Right atrium auricular region (tissue), 2 donors: ENCODE measurements at regions not wholly inside any gene's neighbourhood (a gene's known extent, or its start where the extent isn't known, plus 50 kb on each side); places are given as distances from the start of the nearest gene placed in this dataset.

Source experiments
- DNase-seq: peaks from one replicate; pipeline ENCODE4 v3.0.0-alpha.2; 2019; ENCODE audit warnings: low spot score
- H3K27ac ChIP-seq, 2 donors: fragments of 200-600 bp; sonication (generic); 1 replicate in 1 of 2; 2 replicates in 1 of 2; pipeline ENCODE4 v1.5.1; 2016 to 2019
- H3K27me3 ChIP-seq, 2 donors: fragments of 200-600 bp; sonication (generic); one replicate each; pipeline versions ENCODE4 v1.5.1 to v1.6.0; 2017 to 2019
- H3K36me3 ChIP-seq: fragments of 200-600 bp; sonication (generic); one replicate; pipeline ENCODE4 v1.5.1; 2016
- H3K4me1 ChIP-seq, 2 donors: fragments of 200-600 bp; sonication (generic); one replicate each; pipeline versions ENCODE4 v1.5.1 to v1.6.0; 2017 to 2019
- H3K4me3 ChIP-seq, 2 donors: fragments of 200-600 bp; sonication (generic); 1 replicate in 1 of 2; 2 replicates in 1 of 2; pipeline ENCODE4 v1.5.1; 2017 to 2019; ENCODE audit warnings: mild to moderate bottlenecking in 1 of 2, moderate library complexity in 1 of 2
- H3K9me3 ChIP-seq, 2 donors: fragments of 200-600 bp; sonication (generic); one replicate each; pipeline ENCODE4 v1.5.1; 2019
- TF ChIP-seq, protein P1 (sequence below), 2 donors: fragments of 200-600 bp; sonication (generic); IDR thresholded peaks; one replicate each; pipeline ENCODE4 v1.5.1; 2019; ENCODE audit warnings: antibody characterized with exemption in 2 of 2

DNA sequence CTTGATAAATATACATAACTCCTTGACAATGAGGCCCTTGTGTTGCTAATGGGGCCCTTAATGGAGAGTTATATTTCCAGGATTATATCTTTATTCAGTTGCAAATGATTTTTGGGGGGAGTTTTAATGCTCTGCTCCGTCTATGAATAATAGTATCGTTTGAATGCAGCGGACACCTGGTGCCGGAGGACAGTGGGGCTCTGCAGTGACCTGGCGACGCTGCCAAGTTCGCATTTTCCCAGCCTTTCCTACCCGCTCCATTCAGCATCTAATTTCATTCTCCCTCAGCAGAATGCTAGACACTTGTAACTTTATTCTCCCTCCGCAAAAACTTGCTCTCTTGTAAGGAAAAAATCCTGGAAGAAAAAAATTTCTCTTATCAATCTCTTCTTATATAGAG lies 257.6 kb upstream of the SALL3 start:
- Histone ChIP-seq H3K27me3 (no peaks in the 10 kb centered on the region), H3K27ac (no peak overlapping the region)
- no peak for DNase-seq

DNA sequence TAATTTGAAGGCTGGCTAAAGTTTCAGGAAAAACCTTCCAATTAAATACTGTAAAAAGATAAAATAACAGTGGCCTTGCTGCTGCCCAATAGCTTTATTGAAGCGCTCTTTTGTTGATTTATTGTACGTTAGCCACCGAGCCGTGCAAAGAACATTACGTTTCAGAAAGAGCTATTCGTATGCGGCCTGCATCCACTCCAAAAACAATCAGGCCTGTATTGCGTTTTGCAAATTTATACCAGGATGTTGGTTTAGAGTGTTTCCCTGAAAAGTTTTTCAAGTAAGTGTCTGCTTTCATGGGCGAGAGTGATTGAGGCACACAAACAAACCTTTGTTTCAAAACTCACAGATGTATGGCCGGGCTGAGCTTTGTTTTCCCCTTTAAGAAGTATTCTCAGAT lies 257.2 kb upstream of the SALL3 start:
- H3K36me3 ChIP-seq, result no peaks in the 10 kb centered on the region
- no peak overlapping the region for H3K27ac ChIP-seq
- no peaks in the 10 kb centered on the region for H3K4me1 ChIP-seq
- no peaks in the 10 kb centered on the region for H3K9me3 ChIP-seq
- H3K4me3 ChIP-seq, result no peak overlapping the region
- TF ChIP-seq, protein P1, sequence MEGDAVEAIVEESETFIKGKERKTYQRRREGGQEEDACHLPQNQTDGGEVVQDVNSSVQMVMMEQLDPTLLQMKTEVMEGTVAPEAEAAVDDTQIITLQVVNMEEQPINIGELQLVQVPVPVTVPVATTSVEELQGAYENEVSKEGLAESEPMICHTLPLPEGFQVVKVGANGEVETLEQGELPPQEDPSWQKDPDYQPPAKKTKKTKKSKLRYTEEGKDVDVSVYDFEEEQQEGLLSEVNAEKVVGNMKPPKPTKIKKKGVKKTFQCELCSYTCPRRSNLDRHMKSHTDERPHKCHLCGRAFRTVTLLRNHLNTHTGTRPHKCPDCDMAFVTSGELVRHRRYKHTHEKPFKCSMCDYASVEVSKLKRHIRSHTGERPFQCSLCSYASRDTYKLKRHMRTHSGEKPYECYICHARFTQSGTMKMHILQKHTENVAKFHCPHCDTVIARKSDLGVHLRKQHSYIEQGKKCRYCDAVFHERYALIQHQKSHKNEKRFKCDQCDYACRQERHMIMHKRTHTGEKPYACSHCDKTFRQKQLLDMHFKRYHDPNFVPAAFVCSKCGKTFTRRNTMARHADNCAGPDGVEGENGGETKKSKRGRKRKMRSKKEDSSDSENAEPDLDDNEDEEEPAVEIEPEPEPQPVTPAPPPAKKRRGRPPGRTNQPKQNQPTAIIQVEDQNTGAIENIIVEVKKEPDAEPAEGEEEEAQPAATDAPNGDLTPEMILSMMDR (IDR thresholded peaks at IDR 0.05), result no peak
- no peak for DNase-seq
- no peaks in the 10 kb centered on the region for H3K27me3 ChIP-seq

More for the DNA sequence above, 257.6 kb upstream of the SALL3 start:
- Histone ChIP-seq H3K36me3 (no peaks in the 10 kb centered on the region), H3K9me3 (no peaks in the 10 kb centered on the region), H3K4me3 (no peak overlapping the region), H3K4me1 (no peaks in the 10 kb centered on the region)
- TF ChIP-seq, protein P1 (IDR thresholded peaks at IDR 0.05), result no peak

DNA sequence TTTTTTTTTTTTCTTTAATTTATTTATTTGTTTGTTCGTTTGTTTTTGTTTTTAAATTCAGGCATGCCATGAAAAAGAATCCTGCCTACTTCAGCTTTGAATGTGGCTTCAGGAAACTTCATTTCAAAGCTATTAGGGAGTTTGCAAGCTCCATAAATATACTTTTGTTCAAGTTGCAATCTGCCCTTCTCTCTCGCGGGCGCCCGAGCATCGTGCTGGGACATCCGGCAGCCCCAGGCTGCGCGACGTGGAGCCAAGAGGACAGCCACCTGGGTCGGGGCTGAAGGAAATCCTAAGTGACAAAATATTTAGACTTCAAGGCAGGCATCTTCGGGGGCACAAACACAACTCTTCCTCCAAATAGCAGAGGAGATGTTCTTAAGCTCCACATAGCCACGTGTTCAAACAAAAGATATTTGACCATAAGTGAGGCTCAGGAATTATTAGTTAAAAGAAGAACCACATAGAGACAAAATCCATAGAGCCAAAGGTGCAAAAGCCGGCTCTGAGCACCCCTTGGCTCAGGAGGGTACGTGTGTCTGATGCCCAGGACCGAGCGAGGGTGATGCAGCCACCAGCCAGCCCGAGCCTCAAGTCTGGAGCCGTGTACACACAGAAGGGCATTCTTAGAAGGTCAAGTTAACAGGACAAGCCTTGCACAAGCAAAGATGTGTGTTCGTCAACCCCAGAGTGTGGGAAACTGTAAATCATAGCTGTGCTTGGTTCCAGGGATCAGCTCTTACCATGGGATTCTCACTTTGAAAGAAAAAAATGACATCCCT lies 256.5 kb upstream of the SALL3 start:
- no peak overlapping the region for H3K27ac ChIP-seq
- H3K4me1 ChIP-seq, result no peaks in the 10 kb centered on the region
- H3K36me3 ChIP-seq, result no peaks in the 10 kb centered on the region
- no peaks in the 10 kb centered on the region for H3K9me3 ChIP-seq
- H3K4me3 ChIP-seq, result no peak overlapping the region
- TF ChIP-seq, protein P1 (IDR thresholded peaks at IDR 0.05), result no peak
- no peaks in the 10 kb centered on the region for H3K27me3 ChIP-seq
- DNase-seq, result no peak

DNA sequence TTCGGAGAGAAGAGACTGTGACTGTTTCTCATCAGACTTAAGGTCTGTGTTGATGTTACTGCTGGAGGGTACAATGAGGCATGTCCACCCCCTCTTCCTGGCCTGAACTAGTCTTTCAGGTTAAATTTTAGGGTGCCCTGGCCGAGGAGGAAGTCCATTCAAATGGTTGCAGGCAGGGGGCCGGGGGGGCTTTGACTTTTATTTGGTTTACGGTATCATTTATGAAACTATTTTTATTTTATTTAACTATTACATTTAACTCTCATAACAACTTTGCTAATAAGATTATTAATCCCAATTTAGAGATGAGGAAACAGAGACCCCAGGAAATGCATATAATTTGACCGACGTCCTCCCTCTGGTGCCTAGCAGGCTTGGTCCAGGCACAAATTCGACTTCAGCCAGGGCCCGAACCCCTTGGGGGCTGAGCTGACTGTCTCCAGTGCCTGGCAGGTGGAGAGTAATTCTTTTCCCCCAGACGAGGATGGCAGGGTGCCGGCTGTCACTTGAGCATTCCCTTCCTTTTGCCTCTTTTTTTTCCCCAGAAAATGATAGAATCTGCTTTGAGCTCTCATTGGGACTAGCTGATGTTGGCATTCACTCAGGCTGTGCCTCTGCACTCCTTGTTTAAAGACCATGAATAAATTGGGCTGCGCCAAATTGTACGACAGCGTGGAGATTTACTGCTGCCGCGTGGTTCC lies 255.3 kb upstream of the SALL3 start:
- TF ChIP-seq, protein P1 (IDR thresholded peaks at IDR 0.05), result no peak
- Histone ChIP-seq H3K27ac (no peak overlapping the region), H3K4me1 (no peaks in the 10 kb centered on the region), H3K36me3 (no peaks in the 10 kb centered on the region), H3K4me3 (no peak overlapping the region), H3K9me3 (no peaks in the 10 kb centered on the region), H3K27me3 (no peaks in the 10 kb centered on the region)
- DNase-seq, result no peak

DNA sequence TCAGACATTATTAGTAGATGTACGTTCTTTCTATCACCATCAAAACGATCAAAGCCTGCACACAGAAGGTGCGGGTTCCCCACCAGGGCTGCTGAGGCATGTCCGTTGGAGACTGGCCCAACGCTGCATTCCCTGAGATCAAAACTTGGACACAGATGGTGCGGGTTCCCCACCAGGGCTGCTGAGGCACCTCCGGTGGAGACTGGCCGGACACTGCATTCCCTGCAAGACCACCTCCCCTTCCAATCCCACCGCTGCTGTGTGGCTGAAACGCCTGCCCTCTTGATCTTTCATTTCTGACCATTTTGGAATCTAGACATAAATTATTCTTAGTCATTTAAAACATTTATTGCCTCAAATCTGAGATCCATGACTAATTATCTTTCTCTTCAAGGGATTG lies 254.2 kb upstream of the SALL3 start:
- no peaks in the 10 kb centered on the region for H3K4me1 ChIP-seq
- H3K4me3 ChIP-seq, result no peak overlapping the region
- no peak for DNase-seq
- no peaks in the 10 kb centered on the region for H3K27me3 ChIP-seq
- H3K9me3 ChIP-seq, result no peaks in the 10 kb centered on the region
- no peak overlapping the region for H3K27ac ChIP-seq
- TF ChIP-seq, protein P1 (IDR thresholded peaks at IDR 0.05), result no peak
- H3K36me3 ChIP-seq, result no peaks in the 10 kb centered on the region
